Ovary (tissue), 7 donors: ENCODE measurements at regions not wholly inside any gene's neighbourhood (a gene's known extent, or its start where the extent isn't known, plus 50 kb on each side); places are given as distances from the start of the nearest gene placed in this dataset.

Experiments used
- DNase-seq, 5 donors: peaks; one replicate each; pipeline ENCODE4 v3.0.0-alpha.2; 2019 to 2020
- H3K27ac ChIP-seq, 2 donors: fragments of 200-600 bp; one replicate each; pipeline versions ENCODE4 v1.5.1 to v1.8.0; 2019 to 2022
- H3K27me3 ChIP-seq: fragments of 200-600 bp; one replicate; pipeline ENCODE4 v1.8.0; 2022
- H3K36me3 ChIP-seq: fragments of 200-600 bp; sonication (generic); one replicate; pipeline ENCODE4 v1.5.1; 2019
- H3K4me1 ChIP-seq: one replicate; pipeline ENCODE4 v1.8.1; 2013; ENCODE audit warnings: mild to moderate bottlenecking, moderate library complexity; ENCODE audit not compliant: insufficient read depth
- H3K4me3 ChIP-seq: fragments of 200-600 bp; sonication (generic); one replicate; pipeline ENCODE4 v1.5.1; 2017
- H3K9me3 ChIP-seq, 2 donors: fragments of 200-600 bp in 1 of 2; sonication (generic) in 1 of 2; one replicate each; pipeline versions ENCODE4 v1.5.1 to v1.8.1; 2013 to 2019; ENCODE audit warnings: mild to moderate bottlenecking in 1 of 2, moderate library complexity in 1 of 2
- CTCF ChIP-seq, 3 donors: fragments of 450-650 bp in 2 of 3; fragments of 200-600 bp in 1 of 3; IDR thresholded peaks; one replicate each; pipeline versions ENCODE4 v1.5.1 to v1.8.0; 2016 to 2022; ENCODE audit warnings: antibody characterized with exemption in 3 of 3, mild to moderate bottlenecking in 1 of 3
- EP300 ChIP-seq: sonication (generic); formaldehyde crosslinking; IDR thresholded peaks from one replicate; pipeline ENCODE4 v1.6.1; 2017; ENCODE audit warnings: antibody characterized with exemption
- POLR2A ChIP-seq: fragments of 450-650 bp; IDR thresholded peaks from one replicate; pipeline ENCODE4 v1.6.1; 2017; ENCODE audit warnings: antibody characterized with exemption, mild to moderate bottlenecking, moderate library complexity
- WGBS, 3 donors: extraction: QIAGEN DNeasy Blood & Tissue Kit in 1 of 3; methylation state at CpG; one replicate each; pipeline versions ENCODE4 v1.1.5 to v1.1.7; 2013 to 2017; 5-methylcytosine and 5-hydroxymethylcytosine counted together
- intact Hi-C, 4 donors: fragments of 100-400 bp; cut with DNase I; formaldehyde crosslinking; loops; one replicate each; pipeline versions ENCODE4 v1.11.0 to v1.15.1; 2022 to 2023
- donor health status: DM: no; HTN: no; CAD: no; lungs with moderate emphysema.
- donor health status: DM: no; HTN: no; CAD: no.
- donor health status: Bipolar disorder and iron deficiency.
- donor health status: DM: no; HTN: no; CAD: no.
- donor health status: DM: yes; HTN: yes; CAD: no.

- Histone ChIP-seq H3K27me3 (no peaks in the 10 kb centered on the region), H3K4me1 (no peaks in the 10 kb centered on the region), H3K27ac (no peak overlapping the region), H3K36me3 (no peaks in the 10 kb centered on the region), H3K4me3 (no peak overlapping the region), H3K9me3 (peaks cover 0 to under 1% of the 10 kb centered on the region in 2 donors)
- intact Hi-C loops = no loop called here
- no peak for DNase-seq
- WGBS, 3 donors = 9 to 37% (median 17%) methylated on average over 1 of the region's 1 CpG
- TF ChIP-seq CTCF (IDR thresholded peaks at IDR 0.05) (no peak), POLR2A (no peak), EP300 (no peak)
Measured at GRCh38 chr1:175818929-175819328, 75.5 kb upstream of the TNR start.

DNA sequence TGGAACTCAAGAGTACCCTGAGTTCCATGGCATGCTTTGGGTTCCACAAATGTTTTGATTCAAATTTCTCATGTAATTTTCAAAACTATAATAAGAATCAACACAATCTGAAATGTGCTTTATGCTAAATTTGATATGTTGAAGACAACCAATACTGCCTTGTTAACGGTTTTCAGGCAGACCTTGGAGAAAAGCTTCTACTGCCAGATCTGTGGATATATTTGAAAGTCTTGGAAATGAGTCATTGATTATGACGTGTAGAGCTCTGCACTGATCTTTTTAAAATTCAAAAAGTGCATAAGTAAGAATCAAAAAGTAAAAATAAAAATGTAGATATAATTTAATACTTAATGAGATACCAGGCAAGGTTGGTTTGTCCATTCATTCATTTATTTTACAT is 74.0 kb upstream of the TNR start:
- no peaks in the 10 kb centered on the region for H3K36me3 ChIP-seq
- intact Hi-C loops = no loop called here
- H3K9me3 ChIP-seq = no peaks in the 10 kb centered on the region
- H3K27ac ChIP-seq = no peak overlapping the region
- 45 to 60% (median 47%) methylated on average over 2 of the region's 2 CpGs for WGBS, 3 donors
- no peak for TF ChIP-seq CTCF (IDR thresholded peaks at IDR 0.05)
- no peak for TF ChIP-seq POLR2A
- no peak for TF ChIP-seq EP300
- no peaks in the 10 kb centered on the region for H3K4me1 ChIP-seq
- H3K4me3 ChIP-seq = no peak overlapping the region
- no peak for DNase-seq
- no peaks in the 10 kb centered on the region for H3K27me3 ChIP-seq

- Histone ChIP-seq H3K4me1 (no peaks in the 10 kb centered on the region), H3K27ac (no peak overlapping the region), H3K4me3 (no peak overlapping the region), H3K9me3 (no peaks in the 10 kb centered on the region), H3K36me3 (no peaks in the 10 kb centered on the region), H3K27me3 (no peaks in the 10 kb centered on the region)
- intact Hi-C loops = no loop called here
- DNase-seq = no peak
- TF ChIP-seq POLR2A = no peak
- TF ChIP-seq EP300 = no peak
- no peak for TF ChIP-seq CTCF (IDR thresholded peaks at IDR 0.05)
- WGBS, 3 donors = 35 to 37% (median 36%) methylated on average over 3 of the region's 3 CpGs
Measured at GRCh38 chr1:175814885-175815284, 71.5 kb upstream of the TNR start.

DNA sequence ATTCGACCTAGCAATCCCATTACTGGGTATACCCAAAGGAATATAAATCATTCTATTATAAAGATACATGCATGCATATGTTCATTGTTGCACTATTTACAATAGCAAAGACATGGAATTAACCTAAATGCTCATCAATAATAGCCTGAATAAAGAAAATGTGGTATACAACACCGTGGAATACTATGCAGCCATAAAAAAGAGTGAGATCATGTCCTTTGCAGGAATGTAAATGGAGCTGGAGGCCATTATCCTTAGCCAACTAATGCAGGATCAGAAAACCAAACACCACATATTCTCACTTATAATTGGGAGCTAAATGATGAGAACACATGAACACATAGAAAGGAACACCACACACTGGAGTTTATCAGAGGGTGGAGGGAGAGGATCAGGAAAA is 69.5 kb upstream of the TNR start:
- no peak for DNase-seq
- Histone ChIP-seq H3K27ac (no peak overlapping the region), H3K27me3 (no peaks in the 10 kb centered on the region), H3K9me3 (no peaks in the 10 kb centered on the region), H3K36me3 (no peaks in the 10 kb centered on the region), H3K4me1 (no peaks in the 10 kb centered on the region), H3K4me3 (no peak overlapping the region)
- TF ChIP-seq POLR2A = no peak
- TF ChIP-seq EP300 = no peak
- no peak for TF ChIP-seq CTCF (IDR thresholded peaks at IDR 0.05)
- intact Hi-C loops = no loop called here
- WGBS, 3 donors = 62 to 72% (median 71%) methylated on average over 2 of the region's 2 CpGs

GRCh38 chr1:175810305-175810704 is 66.9 kb upstream of the TNR start:
- WGBS, 3 donors = 76 to 85% (median 80%) methylated on average over 2 of the region's 2 CpGs
- DNase-seq = no peak
- Histone ChIP-seq H3K4me3 (no peak overlapping the region), H3K9me3 (no peaks in the 10 kb centered on the region), H3K36me3 (no peaks in the 10 kb centered on the region), H3K27ac (no peak overlapping the region), H3K4me1 (no peaks in the 10 kb centered on the region), H3K27me3 (no peaks in the 10 kb centered on the region)
- intact Hi-C loops = no loop called here
- TF ChIP-seq CTCF (IDR thresholded peaks at IDR 0.05) (no peak), EP300 (no peak), POLR2A (no peak)
